ENCODE measurements at regions not wholly inside any gene's neighbourhood (a gene's known extent, or its start where the extent isn't known, plus 50 kb on each side); places are given as distances from the start of the nearest gene placed in this dataset.

DNA sequence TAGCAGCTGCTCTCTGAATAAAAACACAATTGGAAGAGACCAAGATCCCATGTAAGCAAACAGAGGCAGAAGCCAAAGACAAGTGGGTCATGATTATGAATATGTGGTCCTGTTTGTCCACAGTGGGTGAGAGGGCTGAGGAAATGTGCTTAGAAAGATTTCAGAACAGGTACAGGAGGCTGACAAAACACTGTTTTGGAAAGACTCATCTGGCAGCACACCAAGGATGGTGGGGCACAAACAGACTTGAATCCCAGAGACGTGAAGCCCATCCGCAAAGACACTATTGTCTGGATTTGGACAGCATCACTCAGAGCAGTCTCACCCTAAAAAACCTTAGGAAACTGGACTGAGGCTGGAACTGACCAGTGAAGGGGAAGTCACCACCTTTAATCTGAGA is 85.0 kb downstream of the ADRB2 start:
- BruUV-seq (replicated peaks) = no TSS peak
- Histone ChIP-seq H3K4me1 (ENCODE audit: insufficient read depth, low read length, poor library complexity, severe bottlenecking) (peaks cover 6% of the 10 kb centered on the region), H3K36me3 (ENCODE audit: insufficient read depth, low read length, poor library complexity, severe bottlenecking) (no peaks in the 10 kb centered on the region)

DNA sequence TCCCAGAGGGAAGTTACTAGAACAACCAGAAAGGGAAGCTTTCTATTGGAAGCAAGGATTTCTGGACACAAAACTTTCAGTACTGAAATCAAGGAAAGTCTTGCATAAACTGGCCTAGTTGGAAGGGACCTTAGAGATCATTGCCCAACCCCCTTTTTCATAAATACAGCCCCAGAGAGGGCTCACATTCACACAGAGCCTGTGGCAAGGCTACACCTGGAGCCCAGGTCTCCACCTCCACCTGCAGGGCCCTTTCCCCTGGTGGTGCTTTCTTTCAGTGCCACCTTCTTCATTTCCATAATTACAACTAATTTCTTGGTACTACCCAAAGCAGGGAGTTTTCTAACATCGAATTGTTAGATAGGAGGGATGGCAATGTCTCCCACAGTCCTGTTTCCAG is 85.7 kb downstream of the ADRB2 start:
- BruUV-seq (replicated peaks) = no TSS peak
- Histone ChIP-seq H3K4me3 (ENCODE audit: low read depth, low read length, poor library complexity, severe bottlenecking) (no peak overlapping the region), H3K27ac (ENCODE audit: low read depth, low read length, poor library complexity, severe bottlenecking) (no peak overlapping the region), H3K9me3 (ENCODE audit: low read depth, low read length, poor library complexity, severe bottlenecking) (no peaks in the 10 kb centered on the region), H3K4me1 (ENCODE audit: insufficient read depth, low read length, poor library complexity, severe bottlenecking) (peaks cover 6% of the 10 kb centered on the region), H3K36me3 (ENCODE audit: insufficient read depth, low read length, poor library complexity, severe bottlenecking) (no peaks in the 10 kb centered on the region), H3K27me3 (replicated peaks; ENCODE audit: insufficient read depth, low read depth, low read length, poor library complexity) (no peaks in the 10 kb centered on the region)
- DNase-seq (ENCODE audit: low spot score) = no peak
- POLR2A ChIA-PET (ENCODE audit: low non-redundant PET) = no interaction called here
- TF ChIP-seq EZH2 (IDR thresholded peaks at IDR 0.05; ENCODE audit: borderline replicate concordance, low read depth, low read length, poor library complexity, severe bottlenecking) = no peak
- TF ChIP-seq, protein P1, sequence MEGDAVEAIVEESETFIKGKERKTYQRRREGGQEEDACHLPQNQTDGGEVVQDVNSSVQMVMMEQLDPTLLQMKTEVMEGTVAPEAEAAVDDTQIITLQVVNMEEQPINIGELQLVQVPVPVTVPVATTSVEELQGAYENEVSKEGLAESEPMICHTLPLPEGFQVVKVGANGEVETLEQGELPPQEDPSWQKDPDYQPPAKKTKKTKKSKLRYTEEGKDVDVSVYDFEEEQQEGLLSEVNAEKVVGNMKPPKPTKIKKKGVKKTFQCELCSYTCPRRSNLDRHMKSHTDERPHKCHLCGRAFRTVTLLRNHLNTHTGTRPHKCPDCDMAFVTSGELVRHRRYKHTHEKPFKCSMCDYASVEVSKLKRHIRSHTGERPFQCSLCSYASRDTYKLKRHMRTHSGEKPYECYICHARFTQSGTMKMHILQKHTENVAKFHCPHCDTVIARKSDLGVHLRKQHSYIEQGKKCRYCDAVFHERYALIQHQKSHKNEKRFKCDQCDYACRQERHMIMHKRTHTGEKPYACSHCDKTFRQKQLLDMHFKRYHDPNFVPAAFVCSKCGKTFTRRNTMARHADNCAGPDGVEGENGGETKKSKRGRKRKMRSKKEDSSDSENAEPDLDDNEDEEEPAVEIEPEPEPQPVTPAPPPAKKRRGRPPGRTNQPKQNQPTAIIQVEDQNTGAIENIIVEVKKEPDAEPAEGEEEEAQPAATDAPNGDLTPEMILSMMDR (conservative IDR thresholded peaks at IDR 0.05; ENCODE audit: low read depth, low read length) = no peak
- CTCF ChIA-PET = interaction anchor here (0.6 kb wide), 1 partner anchor 18 kb away, joined by 4 read pairs; no protein-coding TSS in a partner anchor
- intact Hi-C loops (cut with micrococcal nuclease; ENCODE audit: unreplicated experiment) = no loop called here

More for the DNA sequence above, 85.0 kb downstream of the ADRB2 start:
- intact Hi-C loops (cut with micrococcal nuclease; ENCODE audit: unreplicated experiment) = no loop called here
- ChIA-PET POLR2A (ENCODE audit: low non-redundant PET) (no interaction called here), CTCF (no interaction called here)
- Histone ChIP-seq H3K9me3 (ENCODE audit: low read depth, low read length, poor library complexity, severe bottlenecking) (no peaks in the 10 kb centered on the region), H3K4me3 (ENCODE audit: low read depth, low read length, poor library complexity, severe bottlenecking) (no peak overlapping the region), H3K27ac (ENCODE audit: low read depth, low read length, poor library complexity, severe bottlenecking) (no peak overlapping the region), H3K27me3 (replicated peaks; ENCODE audit: insufficient read depth, low read depth, low read length, poor library complexity) (no peaks in the 10 kb centered on the region)
- DNase-seq (ENCODE audit: low spot score) = no peak
- TF ChIP-seq EZH2 (IDR thresholded peaks at IDR 0.05; ENCODE audit: borderline replicate concordance, low read depth, low read length, poor library complexity, severe bottlenecking) = no peak
- TF ChIP-seq, protein P1 (conservative IDR thresholded peaks at IDR 0.05; ENCODE audit: low read depth, low read length) = no peak

- intact Hi-C loops (cut with micrococcal nuclease; ENCODE audit: unreplicated experiment) = no loop called here
- Histone ChIP-seq H3K4me3 (ENCODE audit: low read depth, low read length, poor library complexity, severe bottlenecking) (no peak overlapping the region), H3K36me3 (ENCODE audit: insufficient read depth, low read length, poor library complexity, severe bottlenecking) (no peaks in the 10 kb centered on the region), H3K27ac (ENCODE audit: low read depth, low read length, poor library complexity, severe bottlenecking) (no peak overlapping the region), H3K27me3 (replicated peaks; ENCODE audit: insufficient read depth, low read depth, low read length, poor library complexity) (no peaks in the 10 kb centered on the region), H3K9me3 (ENCODE audit: low read depth, low read length, poor library complexity, severe bottlenecking) (no peaks in the 10 kb centered on the region), H3K4me1 (ENCODE audit: insufficient read depth, low read length, poor library complexity, severe bottlenecking) (peaks cover 6% of the 10 kb centered on the region)
- peak; percentile 9 for DNase-seq (ENCODE audit: low spot score)
- CTCF ChIA-PET = interaction anchor here (0.6 kb wide), 1 partner anchor 18 kb away, joined by 4 read pairs; no protein-coding TSS in a partner anchor
- TF ChIP-seq EZH2 (IDR thresholded peaks at IDR 0.05; ENCODE audit: borderline replicate concordance, low read depth, low read length, poor library complexity, severe bottlenecking) = no peak
- TF ChIP-seq, protein P1 (conservative IDR thresholded peaks at IDR 0.05; ENCODE audit: low read depth, low read length) = no peak
- no TSS peak for BruUV-seq (replicated peaks)
- POLR2A ChIA-PET (ENCODE audit: low non-redundant PET) = no interaction called here
Observed at GRCh38 chr5:148912714-148913398, 86.4 kb downstream of the ADRB2 start.

Measured in A673 (cell line).